HCT116 (cell line): ENCODE measurements at regions not wholly inside any gene's neighbourhood (a gene's known extent, or its start where the extent isn't known, plus 50 kb on each side); places are given as distances from the start of the nearest gene placed in this dataset.

Experiments
- ATAC-seq: fragments of 200-7000 bp; cut with Tn5 transposase; 2 replicates; pipeline ENCODE4 v1.9.1; 2020; ENCODE audit warnings: mild to moderate bottlenecking, moderate library complexity
- BruUV-seq: library from RNA; stranded (reverse); fragments of 400-500 nt; replicated peaks from 2 replicates; lab custom pipeline; 2021; lab: Mats Ljungman, UMichigan
- CTCF ChIA-PET: fragments of 300-600 bp; sonication (Branson Sonifier 250); formaldehyde crosslinking; loops from one replicate; lab custom pipeline; 2021; ENCODE audit warnings: antibody characterized with exemption; lab: Charles Lee
- POLR2A ChIA-PET: fragments of 300-600, 350-600 bp; sonication (Branson Sonifier 250); formaldehyde crosslinking; loops from one replicate; lab custom pipeline; 2021; ENCODE audit warnings: antibody characterized with exemption; lab: Charles Lee
- RAD21 ChIA-PET, 2 experiments: fragments of 300-600 bp; sonication (Branson Sonifier 250); formaldehyde crosslinking; loops; one replicate each; lab custom pipeline; 2023; ENCODE audit warnings: low total read pairs in 2 of 2; ENCODE audit not compliant: uncharacterized antibody in 2 of 2, unreplicated experiment in 2 of 2, low non-redundant PET in 1 of 2; lab: Charles Lee
- DNase-seq: peaks from one replicate; pipeline ENCODE4 v3.0.0-alpha.2; 2010; ENCODE audit warnings: low read depth, low spot score
- H2AFZ ChIP-seq: fragments of 200-600 bp; shearing (Covaris generic), sonication (generic); 2 replicates; pipeline ENCODE4 v1.6.1; 2017; ENCODE audit warnings: low read depth, mixed run types, mixed read lengths, antibody characterized with exemption, low read length; ENCODE audit not compliant: poor library complexity, severe bottlenecking
- H3K27ac ChIP-seq: 2 replicates; pipeline ENCODE4 v1.5.1; 2012; ENCODE audit warnings: low read depth, low read length
- H3K27me3 ChIP-seq: fragments of 200-600 bp; sonication (generic); 2 replicates; pipeline ENCODE4 v1.6.1; 2016; ENCODE audit warnings: mixed run types, low read length, mixed read lengths; ENCODE audit not compliant: insufficient read depth
- H3K36me3 ChIP-seq, 2 experiments: fragments of 200-500 bp in 1 of 2; fragments of 200-600 bp in 1 of 2; sonication (Bioruptor generic) in 1 of 2; sonication (generic) in 1 of 2; 2 replicates each; pipeline versions ENCODE4 v1.5.1 to v1.6.1; 2014 to 2016; ENCODE audit warnings: low read length in 2 of 2, inconsistent platforms in 1 of 2, mixed read lengths in 1 of 2, mixed run types in 1 of 2; ENCODE audit not compliant: insufficient read depth in 2 of 2, control insufficient read depth in 1 of 2
- H3K4me1 ChIP-seq, 2 experiments: fragments of 200-600 bp in 1 of 2; sonication (generic) in 1 of 2; 2 replicates each; pipeline versions ENCODE4 v1.5.1 to v1.6.1; 2012 to 2017; ENCODE audit warnings: low read length in 2 of 2, inconsistent platforms in 1 of 2, mild to moderate bottlenecking in 1 of 2, mixed read lengths in 1 of 2, mixed run types in 1 of 2, moderate library complexity in 1 of 2; ENCODE audit not compliant: insufficient read depth in 2 of 2, control insufficient read depth in 1 of 2
- H3K4me2 ChIP-seq: fragments of 200-600 bp; sonication (generic); 2 replicates; pipeline ENCODE4 v1.6.1; 2017; ENCODE audit warnings: mixed run types, low read length, mixed read lengths
- H3K4me3 ChIP-seq, 2 experiments: fragments of 200-600 bp in 1 of 2; sonication (generic) in 1 of 2; replicated peaks in 1 of 2; 2 replicates each; pipeline ENCODE4 v1.5.1; 2011 to 2016; ENCODE audit warnings: low read length in 2 of 2, control low read depth in 1 of 2, low read depth in 1 of 2, mild to moderate bottlenecking in 1 of 2, mixed read lengths in 1 of 2, mixed run types in 1 of 2
- H3K79me2 ChIP-seq: fragments of 200-600 bp; sonication (generic); 2 replicates; pipeline ENCODE4 v1.6.1; 2017; ENCODE audit warnings: mild to moderate bottlenecking, mixed run types, low read length, moderate library complexity, mixed read lengths; ENCODE audit not compliant: insufficient read depth
- H3K9ac ChIP-seq: fragments of 200-600 bp; sonication (generic); 2 replicates; pipeline ENCODE4 v1.6.1; 2016; ENCODE audit warnings: low read length, mixed read lengths
- H3K9me2 ChIP-seq: fragments of 200-600 bp; sonication (generic), shearing (Covaris generic); 2 replicates; pipeline ENCODE4 v1.6.1; 2017; ENCODE audit warnings: mixed run types, mild to moderate bottlenecking, moderate library complexity; ENCODE audit not compliant: insufficient read depth
- H3K9me3 ChIP-seq, 2 experiments: fragments of 200-500 bp in 1 of 2; fragments of 200-600 bp in 1 of 2; sonication (Bioruptor generic) in 1 of 2; sonication (generic) in 1 of 2; 2 replicates each; pipeline ENCODE4 v1.6.1; 2014 to 2017; ENCODE audit warnings: low read length in 2 of 2, mixed read lengths in 2 of 2, inconsistent platforms in 1 of 2, low read depth in 1 of 2, mild to moderate bottlenecking in 1 of 2, mixed run types in 1 of 2, moderate library complexity in 1 of 2; ENCODE audit not compliant: control insufficient read depth in 1 of 2, insufficient read depth in 1 of 2
- H4K20me1 ChIP-seq: fragments of 200-600 bp; sonication (generic), shearing (Covaris generic); 2 replicates; pipeline ENCODE4 v1.6.1; 2017; ENCODE audit warnings: mixed run types, mild to moderate bottlenecking, moderate library complexity; ENCODE audit not compliant: insufficient read depth
- EZH2 ChIP-seq: fragments of 200-600 bp; sonication (generic); IDR thresholded peaks from 2 replicates; pipeline ENCODE4 v1.6.1; 2017; ENCODE audit warnings: antibody characterized with exemption, mixed run types
- MAX ChIP-seq: IDR thresholded peaks from 2 replicates; pipeline ENCODE4 v1.6.1; 2012
- POLR2A ChIP-seq: IDR thresholded peaks from 2 replicates; pipeline ENCODE4 v1.7.0; 2011; ENCODE audit warnings: borderline replicate concordance; ENCODE audit not compliant: insufficient read depth, insufficient read length; ENCODE audit errors: extremely low read depth
- SP1 ChIP-seq: IDR thresholded peaks from 2 replicates; pipeline ENCODE4 v1.6.1; 2012; ENCODE audit warnings: low read depth
- intact Hi-C: fragments of 100-400 bp; cut with micrococcal nuclease; formaldehyde crosslinking; loops from 2 replicates; pipeline ENCODE4 v1.10.0; 2022
- TF ChIP-seq, protein P1 (sequence below): IDR thresholded peaks from 2 replicates; pipeline ENCODE4 v1.6.1; 2011; ENCODE audit warnings: mild to moderate bottlenecking, low read length, moderate library complexity; ENCODE audit not compliant: insufficient replicate concordance; ENCODE audit errors: extremely low read depth

DNA sequence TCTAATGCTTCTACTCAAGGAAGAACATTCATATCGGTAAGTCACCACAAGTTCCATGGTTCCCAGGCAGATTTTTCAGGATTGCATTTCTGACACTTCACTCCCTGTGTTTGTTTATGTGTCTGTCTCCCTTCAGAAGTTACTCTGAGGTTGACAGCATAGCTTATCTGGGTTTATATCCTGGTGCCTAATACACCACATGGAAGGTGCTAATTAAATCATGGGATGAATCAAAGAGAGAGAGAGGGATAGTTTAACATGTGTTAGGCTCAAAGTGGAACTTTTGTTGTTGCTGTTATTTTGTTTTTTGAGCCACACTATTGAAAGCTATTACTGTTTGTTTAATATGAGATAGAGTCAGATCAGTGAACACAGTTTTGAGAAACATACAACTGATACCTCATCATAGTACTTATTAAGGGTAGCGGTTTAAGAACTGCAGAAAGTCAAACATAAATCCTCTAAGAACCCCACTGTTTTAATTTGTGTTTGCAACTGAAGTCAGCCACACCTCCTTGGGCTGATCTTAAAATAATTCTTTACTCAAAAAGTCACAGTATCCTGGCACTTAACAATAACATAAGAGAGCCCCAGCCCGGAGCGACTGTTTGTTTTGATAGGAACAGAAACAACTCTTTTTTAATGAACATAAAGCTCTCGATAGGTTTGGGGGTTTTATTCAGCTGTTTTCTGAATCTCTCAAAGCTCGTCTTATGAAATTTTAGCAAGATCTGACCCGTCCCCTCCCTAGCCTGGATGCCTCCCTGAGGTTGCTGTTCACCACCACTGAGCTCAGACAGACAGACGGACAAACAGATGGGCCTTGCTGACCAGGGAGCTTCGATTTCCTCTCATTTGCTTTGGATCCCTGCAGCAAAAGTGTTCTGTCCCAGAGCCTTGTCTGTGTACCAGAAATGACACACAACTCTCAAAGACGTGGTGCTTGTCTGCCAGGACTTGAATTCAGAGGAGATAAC lies 98.3 kb upstream of the MYOCD start:
- TF ChIP-seq MAX (no peak), EZH2 (no peak), POLR2A (no peak), SP1 (no peak)
- TF ChIP-seq, protein P1, sequence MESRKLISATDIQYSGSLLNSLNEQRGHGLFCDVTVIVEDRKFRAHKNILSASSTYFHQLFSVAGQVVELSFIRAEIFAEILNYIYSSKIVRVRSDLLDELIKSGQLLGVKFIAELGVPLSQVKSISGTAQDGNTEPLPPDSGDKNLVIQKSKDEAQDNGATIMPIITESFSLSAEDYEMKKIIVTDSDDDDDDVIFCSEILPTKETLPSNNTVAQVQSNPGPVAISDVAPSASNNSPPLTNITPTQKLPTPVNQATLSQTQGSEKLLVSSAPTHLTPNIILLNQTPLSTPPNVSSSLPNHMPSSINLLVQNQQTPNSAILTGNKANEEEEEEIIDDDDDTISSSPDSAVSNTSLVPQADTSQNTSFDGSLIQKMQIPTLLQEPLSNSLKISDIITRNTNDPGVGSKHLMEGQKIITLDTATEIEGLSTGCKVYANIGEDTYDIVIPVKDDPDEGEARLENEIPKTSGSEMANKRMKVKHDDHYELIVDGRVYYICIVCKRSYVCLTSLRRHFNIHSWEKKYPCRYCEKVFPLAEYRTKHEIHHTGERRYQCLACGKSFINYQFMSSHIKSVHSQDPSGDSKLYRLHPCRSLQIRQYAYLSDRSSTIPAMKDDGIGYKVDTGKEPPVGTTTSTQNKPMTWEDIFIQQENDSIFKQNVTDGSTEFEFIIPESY = no peak
- TF ChIP-seq, all 23 proteins: peak for 0
- H3K4me1 ChIP-seq = no peaks in the 10 kb centered on the region
- DNase-seq = no peak
- intact Hi-C loops = no loop called here
- ChIA-PET CTCF (interaction anchor here (1.8 kb wide), 1 partner anchor 21 kb away, joined by 5 read pairs; no protein-coding TSS in a partner anchor), RAD21 (no interaction called here), POLR2A (no interaction called here)
- no peaks in the 10 kb centered on the region for H4K20me1 ChIP-seq
- no peaks in the 10 kb centered on the region for H3K36me3 ChIP-seq
- no peak overlapping the region for H2AFZ ChIP-seq
- no peaks in the 10 kb centered on the region for H3K79me2 ChIP-seq
- no peaks in the 10 kb centered on the region for H3K9me3 ChIP-seq
- no TSS peak for BruUV-seq
- ATAC-seq = no peak
- H3K9me2 ChIP-seq = no peaks in the 10 kb centered on the region
- no peak overlapping the region for H3K4me2 ChIP-seq
- H3K27me3 ChIP-seq = peaks cover 30% of the 10 kb centered on the region
- H3K9ac ChIP-seq = no peak overlapping the region
- no peak overlapping the region for H3K27ac ChIP-seq
- no peak overlapping the region for H3K4me3 ChIP-seq
